H1 (cell line): ENCODE measurements at regions not wholly inside any gene's neighbourhood (a gene's known extent, or its start where the extent isn't known, plus 50 kb on each side); places are given as distances from the start of the nearest gene placed in this dataset.

ENCODE experiments used
- CTCF ChIP-seq, 3 experiments: IDR thresholded peaks; 1 replicate in 2 of 3; 2 replicates in 1 of 3; pipeline versions ENCODE4 v1.5.1 to v1.6.1; 2011; ENCODE audit warnings: low read length in 3 of 3, mild to moderate bottlenecking in 3 of 3, inconsistent platforms in 2 of 3, low read depth in 1 of 3, moderate library complexity in 1 of 3; ENCODE audit not compliant: insufficient read depth in 1 of 3; ENCODE audit errors: control extremely low read depth in 1 of 3
- EZH2 ChIP-seq: fragments of 200-600 bp; sonication (generic); IDR thresholded peaks from 2 replicates; pipeline ENCODE4 v1.7.1; 2012; ENCODE audit warnings: low read depth, mild to moderate bottlenecking, moderate library complexity, low read length, inconsistent platforms; ENCODE audit not compliant: severe bottlenecking
- GABPA ChIP-seq: IDR thresholded peaks from 2 replicates; pipeline ENCODE4 v1.6.1; 2011; ENCODE audit warnings: mild to moderate bottlenecking, low read length, moderate library complexity, borderline replicate concordance; ENCODE audit not compliant: insufficient read depth
- HDAC6 ChIP-seq: IDR thresholded peaks from one replicate; pipeline ENCODE4 v1.7.1; 2012; ENCODE audit warnings: low read depth, mild to moderate bottlenecking, inconsistent platforms, low read length, moderate library complexity
- KDM1A ChIP-seq: fragments of 200-600, 300-600 bp; sonication (generic); IDR thresholded peaks from 2 replicates; pipeline ENCODE4 v1.7.1; 2016; ENCODE audit warnings: mild to moderate bottlenecking, low read length, borderline replicate concordance
- POLR2A ChIP-seq, 2 experiments: IDR thresholded peaks; 1 replicate in 1 of 2; 2 replicates in 1 of 2; pipeline ENCODE4 v1.6.1; 2011; ENCODE audit warnings: low read depth in 2 of 2, low read length in 2 of 2, mild to moderate bottlenecking in 2 of 2; ENCODE audit errors: control extremely low read depth in 1 of 2
- POLR2AphosphoS5 ChIP-seq: IDR thresholded peaks from 2 replicates; pipeline ENCODE4 v1.6.1; 2011; ENCODE audit warnings: low read depth, low read length
- SIN3A ChIP-seq, 2 experiments: IDR thresholded peaks in 1 of 2; conservative IDR thresholded peaks in 1 of 2; 2 replicates each; pipeline ENCODE4 v1.6.1; 2011 to 2012; ENCODE audit warnings: low read length in 2 of 2, improper control_type of control experiment in 1 of 2, low read depth in 1 of 2, mild to moderate bottlenecking in 1 of 2
- SUZ12 ChIP-seq: fragments of 200-600 bp; sonication (generic); IDR thresholded peaks from 2 replicates; pipeline ENCODE4 v1.6.1; 2012; ENCODE audit warnings: mild to moderate bottlenecking, inconsistent platforms, low read length, moderate library complexity, mixed read lengths
- TAF7 ChIP-seq: optimal IDR thresholded peaks from 2 replicates; pipeline ENCODE3; 2011; ENCODE audit warnings: low read depth, mild to moderate bottlenecking, inconsistent platforms, low read length, moderate library complexity, borderline replicate concordance
- TF ChIP-seq, protein P1 (sequence below): IDR thresholded peaks from 2 replicates; pipeline ENCODE4 v1.6.1; 2012; ENCODE audit warnings: inconsistent platforms

- no peak for TF ChIP-seq SUZ12
- no peak for TF ChIP-seq POLR2AphosphoS5
- TF ChIP-seq CTCF (IDR thresholded peaks at IDR 0.05; ENCODE audit: control extremely low read depth in 1 of 3, insufficient read depth in 1 of 3, low read depth in 1 of 3, low read length in 3 of 3) = no peak
- TF ChIP-seq POLR2A (IDR thresholded peaks at IDR 0.05; ENCODE audit: control extremely low read depth in 1 of 2, low read depth in 2 of 2, low read length in 2 of 2) = no peak
- TF ChIP-seq EZH2 = no peak
- no peak for TF ChIP-seq HDAC6
- TF ChIP-seq SIN3A (conservative IDR thresholded peaks at IDR 0.05 in 1 of 2, IDR thresholded peaks at IDR 0.05 in 1 of 2; ENCODE audit: low read depth in 1 of 2, low read length in 2 of 2) = no peak
- no peak for TF ChIP-seq KDM1A
- TF ChIP-seq GABPA = no peak
- no peak for TF ChIP-seq TAF7
- TF ChIP-seq, protein P1, sequence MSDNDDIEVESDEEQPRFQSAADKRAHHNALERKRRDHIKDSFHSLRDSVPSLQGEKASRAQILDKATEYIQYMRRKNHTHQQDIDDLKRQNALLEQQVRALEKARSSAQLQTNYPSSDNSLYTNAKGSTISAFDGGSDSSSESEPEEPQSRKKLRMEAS = no peak
Observed at GRCh38 chr6:50305660-50306059, 255.9 kb upstream of the DEFB112 start.
